ENCODE measurements at regions not wholly inside any gene's neighbourhood (a gene's known extent, or its start where the extent isn't known, plus 50 kb on each side); places are given as distances from the start of the nearest gene placed in this dataset.

- no peak for ATAC-seq (ENCODE audit: insufficient read depth, low read depth)
- DNase-seq: no peak
- Histone ChIP-seq H3K27ac (ENCODE audit: low read length) (no peak overlapping the region), H3K9me3 (ENCODE audit: insufficient read depth, low read length, severe bottlenecking) (no peaks in the 10 kb centered on the region), H3K4me2 (ENCODE audit: insufficient read depth, low read length) (no peak overlapping the region), H3K4me1 (ENCODE audit: insufficient read depth, low read length) (peaks cover 1% of the 10 kb centered on the region; the same call in 1 of the 2 replicates), H4K20me1 (ENCODE audit: insufficient read depth, low read length) (no peaks in the 10 kb centered on the region), H3K79me2 (ENCODE audit: insufficient read depth, low read length) (no peaks in the 10 kb centered on the region), H3K9ac (ENCODE audit: low read depth, low read length) (no peak overlapping the region), H3K4me3 (ENCODE audit: low read depth in 1 of 2, low read length in 2 of 2) (no peak overlapping the region), H3K36me3 (ENCODE audit: insufficient read depth, low read length) (peaks cover 53% of the 10 kb centered on the region), H3K27me3 (ENCODE audit: insufficient read depth, low read length, poor library complexity) (no peaks in the 10 kb centered on the region), H2AFZ (ENCODE audit: low read depth, low read length) (no peak overlapping the region)
- no peak for TF ChIP-seq EZH2 (IDR thresholded peaks at IDR 0.05; ENCODE audit: borderline replicate concordance, low read depth, low read length, severe bottlenecking)
- TF ChIP-seq, protein P1, sequence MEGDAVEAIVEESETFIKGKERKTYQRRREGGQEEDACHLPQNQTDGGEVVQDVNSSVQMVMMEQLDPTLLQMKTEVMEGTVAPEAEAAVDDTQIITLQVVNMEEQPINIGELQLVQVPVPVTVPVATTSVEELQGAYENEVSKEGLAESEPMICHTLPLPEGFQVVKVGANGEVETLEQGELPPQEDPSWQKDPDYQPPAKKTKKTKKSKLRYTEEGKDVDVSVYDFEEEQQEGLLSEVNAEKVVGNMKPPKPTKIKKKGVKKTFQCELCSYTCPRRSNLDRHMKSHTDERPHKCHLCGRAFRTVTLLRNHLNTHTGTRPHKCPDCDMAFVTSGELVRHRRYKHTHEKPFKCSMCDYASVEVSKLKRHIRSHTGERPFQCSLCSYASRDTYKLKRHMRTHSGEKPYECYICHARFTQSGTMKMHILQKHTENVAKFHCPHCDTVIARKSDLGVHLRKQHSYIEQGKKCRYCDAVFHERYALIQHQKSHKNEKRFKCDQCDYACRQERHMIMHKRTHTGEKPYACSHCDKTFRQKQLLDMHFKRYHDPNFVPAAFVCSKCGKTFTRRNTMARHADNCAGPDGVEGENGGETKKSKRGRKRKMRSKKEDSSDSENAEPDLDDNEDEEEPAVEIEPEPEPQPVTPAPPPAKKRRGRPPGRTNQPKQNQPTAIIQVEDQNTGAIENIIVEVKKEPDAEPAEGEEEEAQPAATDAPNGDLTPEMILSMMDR (IDR thresholded peaks at IDR 0.05; ENCODE audit: borderline replicate concordance, extremely low read depth, low read length, poor library complexity, severe bottlenecking): no peak
These were observed 244.9 kb upstream of the RGS6 start for GRCh38 chr14:71687166-71687831.

DNA sequence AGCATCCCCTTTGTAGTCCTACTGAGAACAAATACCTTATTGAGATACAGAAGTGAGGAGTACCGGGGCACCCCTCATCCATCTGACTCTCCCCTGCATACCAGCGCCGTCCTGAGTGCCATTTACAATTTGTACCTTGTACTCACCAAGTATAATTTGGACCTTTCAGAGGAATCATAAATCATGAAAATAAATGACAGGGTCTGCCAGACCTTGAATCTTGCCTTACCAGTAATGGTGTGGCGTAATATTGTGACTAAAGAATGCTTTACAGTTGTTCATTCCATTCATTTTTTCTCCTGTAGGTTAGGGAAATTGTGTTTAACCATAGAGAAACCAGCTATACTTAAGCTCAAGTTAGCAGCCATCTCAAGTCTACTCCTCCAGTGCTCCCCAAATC is 243.7 kb upstream of the RGS6 start:
- Histone ChIP-seq H3K27ac (ENCODE audit: low read length) (no peak overlapping the region), H3K9ac (ENCODE audit: low read depth, low read length) (no peak overlapping the region), H3K9me3 (ENCODE audit: insufficient read depth, low read length, severe bottlenecking) (no peaks in the 10 kb centered on the region), H3K36me3 (ENCODE audit: insufficient read depth, low read length) (peaks cover 61% of the 10 kb centered on the region), H3K4me3 (ENCODE audit: low read depth in 1 of 2, low read length in 2 of 2) (no peak overlapping the region), H3K27me3 (ENCODE audit: insufficient read depth, low read length, poor library complexity) (no peaks in the 10 kb centered on the region), H3K4me1 (ENCODE audit: insufficient read depth, low read length) (peaks cover 14% of the 10 kb centered on the region), H3K4me2 (ENCODE audit: insufficient read depth, low read length) (no peak overlapping the region), H4K20me1 (ENCODE audit: insufficient read depth, low read length) (no peaks in the 10 kb centered on the region), H2AFZ (ENCODE audit: low read depth, low read length) (no peak overlapping the region), H3K79me2 (ENCODE audit: insufficient read depth, low read length) (no peaks in the 10 kb centered on the region)
- ATAC-seq (ENCODE audit: insufficient read depth, low read depth) (no peak), DNase-seq (no peak)
- TF ChIP-seq EZH2 (IDR thresholded peaks at IDR 0.05; ENCODE audit: borderline replicate concordance, low read depth, low read length, severe bottlenecking): no peak
- TF ChIP-seq, protein P1 (IDR thresholded peaks at IDR 0.05; ENCODE audit: borderline replicate concordance, extremely low read depth, low read length, poor library complexity, severe bottlenecking): no peak

DNA sequence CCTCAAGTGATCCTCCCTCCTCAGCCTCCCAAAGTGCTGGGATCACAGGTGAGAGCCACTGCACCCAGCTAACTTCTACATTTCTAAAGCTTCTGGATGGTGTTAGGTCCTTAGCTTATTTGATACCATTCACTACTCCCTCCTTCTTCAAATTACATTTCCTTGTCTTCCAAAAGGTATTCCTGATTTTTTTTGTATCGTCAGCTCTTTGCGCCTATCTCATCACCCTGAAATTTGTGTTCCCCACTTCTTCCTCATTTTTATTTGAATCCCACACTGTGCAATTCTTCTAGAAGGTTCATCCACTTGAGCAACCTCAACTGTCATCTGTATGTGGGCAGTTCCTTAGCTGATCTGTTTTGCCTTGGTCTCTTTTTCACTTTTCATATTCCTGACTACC is 241.8 kb upstream of the RGS6 start:
- no peak for TF ChIP-seq EZH2 (IDR thresholded peaks at IDR 0.05; ENCODE audit: borderline replicate concordance, low read depth, low read length, severe bottlenecking)
- Histone ChIP-seq H3K4me1 (ENCODE audit: insufficient read depth, low read length) (peaks cover 22% of the 10 kb centered on the region), H2AFZ (ENCODE audit: low read depth, low read length) (no peak overlapping the region), H3K27ac (ENCODE audit: low read length) (no peak overlapping the region), H3K9me3 (ENCODE audit: insufficient read depth, low read length, severe bottlenecking) (no peaks in the 10 kb centered on the region), H3K36me3 (ENCODE audit: insufficient read depth, low read length) (peaks cover 46% of the 10 kb centered on the region), H3K9ac (ENCODE audit: low read depth, low read length) (no peak overlapping the region), H3K4me2 (ENCODE audit: insufficient read depth, low read length) (no peak overlapping the region), H3K79me2 (ENCODE audit: insufficient read depth, low read length) (no peaks in the 10 kb centered on the region), H3K4me3 (ENCODE audit: low read depth in 1 of 2, low read length in 2 of 2) (no peak overlapping the region), H4K20me1 (ENCODE audit: insufficient read depth, low read length) (no peaks in the 10 kb centered on the region), H3K27me3 (ENCODE audit: insufficient read depth, low read length, poor library complexity) (no peaks in the 10 kb centered on the region)
- ATAC-seq (ENCODE audit: insufficient read depth, low read depth): no peak
- DNase-seq: no peak

DNA sequence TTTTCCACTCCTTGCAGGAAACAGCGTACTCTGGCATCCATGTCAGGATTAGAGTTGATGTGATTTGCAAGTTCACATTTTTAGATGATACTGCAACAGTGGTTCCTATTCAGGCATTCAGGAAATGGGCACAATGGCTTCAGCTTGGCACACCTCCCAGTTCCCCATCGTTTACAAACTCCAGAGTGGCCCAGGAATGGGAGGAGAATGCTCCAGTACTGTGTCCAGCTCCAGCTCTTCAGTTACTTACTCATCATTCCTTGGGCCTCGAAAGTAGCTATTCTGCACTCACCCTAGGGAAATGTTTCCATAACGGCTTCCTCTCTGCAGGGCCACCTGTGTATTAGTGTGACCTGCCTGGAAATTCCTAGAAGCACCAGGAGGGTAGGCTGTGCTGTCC is 239.7 kb upstream of the RGS6 start:
- Histone ChIP-seq H3K4me2 (ENCODE audit: insufficient read depth, low read length) (no peak overlapping the region), H3K27me3 (ENCODE audit: insufficient read depth, low read length, poor library complexity) (no peaks in the 10 kb centered on the region), H4K20me1 (ENCODE audit: insufficient read depth, low read length) (no peaks in the 10 kb centered on the region), H3K4me1 (ENCODE audit: insufficient read depth, low read length) (peaks cover 40% of the 10 kb centered on the region), H3K9me3 (ENCODE audit: insufficient read depth, low read length, severe bottlenecking) (no peaks in the 10 kb centered on the region), H2AFZ (ENCODE audit: low read depth, low read length) (no peak overlapping the region), H3K79me2 (ENCODE audit: insufficient read depth, low read length) (no peaks in the 10 kb centered on the region), H3K27ac (ENCODE audit: low read length) (peak overlapping the region; percentile 78), H3K36me3 (ENCODE audit: insufficient read depth, low read length) (peaks cover 34% of the 10 kb centered on the region), H3K4me3 (ENCODE audit: low read depth in 1 of 2, low read length in 2 of 2) (no peak overlapping the region), H3K9ac (ENCODE audit: low read depth, low read length) (no peak overlapping the region)
- ATAC-seq (ENCODE audit: insufficient read depth, low read depth) (no peak), DNase-seq (no peak)
- no peak for TF ChIP-seq EZH2 (IDR thresholded peaks at IDR 0.05; ENCODE audit: borderline replicate concordance, low read depth, low read length, severe bottlenecking)
- TF ChIP-seq, protein P1 (IDR thresholded peaks at IDR 0.05; ENCODE audit: borderline replicate concordance, extremely low read depth, low read length, poor library complexity, severe bottlenecking): no peak

Measured in DND-41 (cell line).